Mucosa of descending colon (tissue), 3 donors: ENCODE measurements at regions not wholly inside any gene's neighbourhood (a gene's known extent, or its start where the extent isn't known, plus 50 kb on each side); places are given as distances from the start of the nearest gene placed in this dataset.

Experiments
- ATAC-seq: fragments of 200-7000 bp; cut with Tn5 transposase; one replicate; pipeline ENCODE4 v1.9.1; 2020; ENCODE audit warnings: mild to moderate bottlenecking, moderate library complexity
- DNase-seq, 3 donors: peaks; one replicate each; pipeline ENCODE4 v3.0.0-alpha.2; 2020
- H3K36me3 ChIP-seq: fragments of 200-600 bp; one replicate; pipeline ENCODE4 v1.8.0; 2021; ENCODE audit warnings: low read depth, mild to moderate bottlenecking
- H3K4me1 ChIP-seq: fragments of 200-600 bp; one replicate; pipeline ENCODE4 v1.8.0; 2021; ENCODE audit warnings: low read depth, mild to moderate bottlenecking
- H3K4me3 ChIP-seq: fragments of 200-600 bp; one replicate; pipeline ENCODE4 v1.8.0; 2021; ENCODE audit warnings: mild to moderate bottlenecking
- H3K9me3 ChIP-seq: fragments of 200-600 bp; one replicate; pipeline ENCODE4 v1.8.0; 2021; ENCODE audit warnings: mild to moderate bottlenecking
- CTCF ChIP-seq: fragments of 200-600 bp; IDR thresholded peaks from one replicate; pipeline ENCODE4 v1.8.0; 2022; ENCODE audit warnings: antibody characterized with exemption, mild to moderate bottlenecking
- intact Hi-C, 2 donors: fragments of 100-400 bp; cut with DNase I in 1 of 2; cut with micrococcal nuclease in 1 of 2; formaldehyde crosslinking; loops; one replicate each; pipeline versions ENCODE4 v1.11.0 to v1.11.1; 2022; cut with DNase I, micrococcal nuclease
- donor health status: DM: no; HTN: no; CAD: no; lungs with moderate emphysema.
- donor health status: DM: no; HTN: no; CAD: no.
- donor health status: DM: no; HTN: yes; CAD: no.

DNA sequence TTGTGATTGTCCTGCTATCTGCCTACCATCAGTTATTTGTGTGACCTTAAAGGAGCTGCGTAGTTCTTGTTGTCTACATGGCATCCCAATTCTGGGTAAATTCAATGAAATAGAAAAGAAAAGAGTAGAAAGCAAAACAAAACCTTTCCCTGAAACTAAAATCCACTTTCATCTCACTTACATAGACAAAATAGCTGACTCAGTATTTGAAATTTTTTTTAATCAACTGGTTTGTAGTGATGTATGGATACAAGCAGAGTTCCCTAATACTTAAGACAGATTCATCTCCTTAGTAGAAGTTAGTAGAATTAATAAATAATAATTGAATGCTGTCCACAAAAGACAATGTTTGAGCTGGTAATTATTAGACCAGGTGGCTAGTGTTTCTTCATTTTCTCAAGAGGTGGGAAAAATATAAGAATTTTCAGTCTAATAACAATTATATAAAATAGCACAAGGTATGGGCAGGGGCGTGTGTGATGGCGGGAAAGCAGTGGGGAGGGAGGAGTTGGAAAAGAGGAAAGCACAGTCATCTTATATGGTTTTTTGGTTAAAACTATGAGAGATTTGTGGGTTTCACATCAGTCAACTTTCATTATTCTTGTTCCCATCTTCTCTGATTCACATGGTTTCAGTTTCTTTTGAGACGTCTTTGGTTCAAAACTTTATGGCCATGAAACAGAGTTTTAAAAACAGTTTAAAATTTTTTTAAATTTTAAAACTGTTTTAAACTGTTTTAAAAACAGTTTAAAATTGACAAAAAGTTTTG, 275.2 kb downstream of the SPRY1 start:
- no peak for TF ChIP-seq CTCF
- no peaks in the 10 kb centered on the region for H3K9me3 ChIP-seq
- peaks cover 6% of the 10 kb centered on the region for H3K4me1 ChIP-seq
- intact Hi-C loops = no loop called here
- DNase-seq (no peak), ATAC-seq (no peak)
- no peak overlapping the region for H3K4me3 ChIP-seq
- no peaks in the 10 kb centered on the region for H3K36me3 ChIP-seq

DNA sequence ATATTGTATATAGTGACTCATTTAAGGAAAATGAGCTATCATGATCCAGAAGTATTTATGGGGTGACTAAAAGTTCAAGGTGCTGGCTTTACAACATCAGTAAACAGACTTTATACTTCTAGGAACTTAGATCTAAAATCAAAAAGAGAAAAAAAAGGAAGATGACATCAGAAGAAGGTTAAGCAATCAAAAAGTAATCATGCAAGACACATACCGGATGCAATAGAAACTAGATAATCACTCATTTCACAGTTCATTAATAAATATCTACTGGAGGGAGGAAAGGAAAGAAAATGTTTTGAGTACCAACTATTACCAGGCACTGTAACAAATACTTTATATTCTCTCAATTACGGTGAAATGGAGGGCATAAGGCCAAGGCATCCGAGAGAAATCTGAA, 276.4 kb downstream of the SPRY1 start:
- Histone ChIP-seq H3K4me1 (peaks cover 6% of the 10 kb centered on the region), H3K9me3 (no peaks in the 10 kb centered on the region), H3K36me3 (no peaks in the 10 kb centered on the region), H3K4me3 (no peak overlapping the region)
- no peak for TF ChIP-seq CTCF
- ATAC-seq = peak; percentile 78
- intact Hi-C loops = no loop called here
- DNase-seq = no peak

DNA sequence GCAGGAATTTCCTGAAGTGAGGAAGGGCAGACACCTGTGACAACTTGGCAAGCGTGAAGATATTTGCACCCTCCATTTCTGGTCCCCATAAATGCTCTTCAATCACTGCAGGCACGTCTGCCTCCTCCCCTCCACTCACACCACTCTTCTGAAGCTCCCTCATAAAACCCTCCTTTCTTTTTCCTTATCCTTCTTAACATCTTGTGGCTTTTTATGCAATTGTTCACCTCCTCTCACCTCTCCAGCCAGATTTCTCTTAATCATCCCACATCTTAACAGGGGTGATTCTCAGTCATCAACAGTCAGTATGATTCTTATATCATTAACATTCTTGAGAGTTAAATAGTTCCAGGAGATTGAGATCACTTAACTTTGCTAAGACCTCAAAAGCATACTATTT, 277.4 kb downstream of the SPRY1 start:
- Histone ChIP-seq H3K36me3 (no peaks in the 10 kb centered on the region), H3K9me3 (no peaks in the 10 kb centered on the region), H3K4me1 (peaks cover 6% of the 10 kb centered on the region), H3K4me3 (no peak overlapping the region)
- no peak for ATAC-seq
- no peak for TF ChIP-seq CTCF
- intact Hi-C loops = no loop called here
- no peak for DNase-seq

GRCh38 chr4:123674762-123675465, 278.3 kb downstream of the SPRY1 start:
- ATAC-seq = no peak
- TF ChIP-seq CTCF = no peak
- DNase-seq = no peak
- Histone ChIP-seq H3K36me3 (no peaks in the 10 kb centered on the region), H3K9me3 (no peaks in the 10 kb centered on the region), H3K4me3 (no peak overlapping the region), H3K4me1 (peaks cover 6% of the 10 kb centered on the region)
- intact Hi-C loops = no loop called here

- no peaks in the 10 kb centered on the region for H3K36me3 ChIP-seq
- no peak for DNase-seq
- H3K9me3 ChIP-seq = no peaks in the 10 kb centered on the region
- H3K4me3 ChIP-seq = no peak overlapping the region
- H3K4me1 ChIP-seq = peaks cover 6% of the 10 kb centered on the region
- ATAC-seq = no peak
- no peak for TF ChIP-seq CTCF
- intact Hi-C loops = no loop called here
Measured at GRCh38 chr4:123675567-123675966, 279.0 kb downstream of the SPRY1 start.
